ENCODE measurements at regions not wholly inside any gene's neighbourhood (a gene's known extent, or its start where the extent isn't known, plus 50 kb on each side); places are given as distances from the start of the nearest gene placed in this dataset.

DNA sequence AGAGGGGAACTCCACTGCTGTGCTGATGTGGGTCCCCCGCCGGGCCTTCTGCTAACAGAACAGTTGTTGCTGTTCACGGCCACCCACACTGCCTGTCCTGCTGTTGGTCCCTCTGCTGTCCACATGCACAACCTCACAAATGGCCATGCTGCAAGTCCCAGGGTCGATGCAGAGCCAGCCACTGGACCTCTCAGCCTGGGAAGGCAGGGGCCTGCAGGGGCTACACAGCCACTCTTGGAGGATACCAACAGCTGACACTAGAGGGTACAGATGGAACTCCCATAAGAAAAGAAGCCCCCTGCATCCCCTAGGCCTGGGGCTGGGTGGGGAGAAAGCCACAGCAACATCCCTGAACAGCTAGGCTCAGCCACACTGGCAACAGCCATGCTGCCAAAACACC lies 104.4 kb upstream of the IQSEC1 start:
- intact Hi-C loops (cut with DNase I), result no loop called here
- no peak for DNase-seq (ENCODE audit: extremely low spot score)
- WGBS, result 83% methylated on average over 4 of the region's 4 CpGs

GRCh38 chr3:13177236-13177635 lies 104.0 kb upstream of the IQSEC1 start:
- DNase-seq (ENCODE audit: extremely low spot score), result no peak

More for the DNA sequence above, 104.4 kb upstream of the IQSEC1 start:
- Histone ChIP-seq H3K9me3 (peaks cover 0 to 24% (median 19%) of the 10 kb centered on the region in 4 donors), H3K36me3 (no peaks in the 10 kb centered on the region), H3K27me3 (no peaks in the 10 kb centered on the region), H3K4me3 (no peak overlapping the region), H3K4me1 (no peaks in the 10 kb centered on the region), H3K27ac (replicated peaks in 1 of 4) (no peak overlapping the region)
- no peak for TF ChIP-seq EP300 (IDR thresholded peaks at IDR 0.05)
- TF ChIP-seq, protein P1, sequence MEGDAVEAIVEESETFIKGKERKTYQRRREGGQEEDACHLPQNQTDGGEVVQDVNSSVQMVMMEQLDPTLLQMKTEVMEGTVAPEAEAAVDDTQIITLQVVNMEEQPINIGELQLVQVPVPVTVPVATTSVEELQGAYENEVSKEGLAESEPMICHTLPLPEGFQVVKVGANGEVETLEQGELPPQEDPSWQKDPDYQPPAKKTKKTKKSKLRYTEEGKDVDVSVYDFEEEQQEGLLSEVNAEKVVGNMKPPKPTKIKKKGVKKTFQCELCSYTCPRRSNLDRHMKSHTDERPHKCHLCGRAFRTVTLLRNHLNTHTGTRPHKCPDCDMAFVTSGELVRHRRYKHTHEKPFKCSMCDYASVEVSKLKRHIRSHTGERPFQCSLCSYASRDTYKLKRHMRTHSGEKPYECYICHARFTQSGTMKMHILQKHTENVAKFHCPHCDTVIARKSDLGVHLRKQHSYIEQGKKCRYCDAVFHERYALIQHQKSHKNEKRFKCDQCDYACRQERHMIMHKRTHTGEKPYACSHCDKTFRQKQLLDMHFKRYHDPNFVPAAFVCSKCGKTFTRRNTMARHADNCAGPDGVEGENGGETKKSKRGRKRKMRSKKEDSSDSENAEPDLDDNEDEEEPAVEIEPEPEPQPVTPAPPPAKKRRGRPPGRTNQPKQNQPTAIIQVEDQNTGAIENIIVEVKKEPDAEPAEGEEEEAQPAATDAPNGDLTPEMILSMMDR (IDR thresholded peaks at IDR 0.05), result no peak
- TF ChIP-seq POLR2A (IDR thresholded peaks at IDR 0.05; ENCODE audit: low read depth), result no peak
- TF ChIP-seq POLR2AphosphoS5 (IDR thresholded peaks at IDR 0.05), result no peak

DNA sequence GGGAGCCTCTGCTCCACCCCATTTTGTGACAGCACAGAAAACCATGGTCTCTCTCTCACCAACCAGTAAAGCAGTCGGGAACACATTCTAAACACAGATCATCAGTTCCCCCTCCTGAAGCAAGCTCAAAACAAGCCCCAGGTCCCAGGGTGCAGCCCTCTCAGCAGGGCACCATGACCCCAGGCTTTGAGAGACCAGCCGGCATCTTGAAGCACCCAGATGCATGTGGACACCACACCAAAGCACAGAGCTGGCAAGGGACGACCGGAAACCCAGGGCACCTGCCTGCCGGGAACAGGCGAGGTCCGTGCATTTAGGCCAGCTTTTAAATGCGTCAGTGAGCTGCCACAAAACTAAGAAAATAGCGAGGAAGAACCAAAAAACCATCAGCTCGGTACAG lies 103.2 kb upstream of the IQSEC1 start:
- Histone ChIP-seq H3K4me1 (no peaks in the 10 kb centered on the region), H3K27ac (replicated peaks in 1 of 4) (no peak overlapping the region), H3K27me3 (no peaks in the 10 kb centered on the region), H3K36me3 (no peaks in the 10 kb centered on the region), H3K4me3 (no peak overlapping the region), H3K9me3 (peaks cover 0 to 24% (median 19%) of the 10 kb centered on the region in 4 donors)
- intact Hi-C loops (cut with DNase I), result no loop called here
- no peak for TF ChIP-seq POLR2AphosphoS5 (IDR thresholded peaks at IDR 0.05)
- TF ChIP-seq, protein P1 (IDR thresholded peaks at IDR 0.05), result no peak
- no peak for TF ChIP-seq EP300 (IDR thresholded peaks at IDR 0.05)
- TF ChIP-seq POLR2A (IDR thresholded peaks at IDR 0.05; ENCODE audit: low read depth), result no peak
- no peak for DNase-seq (ENCODE audit: extremely low spot score)
- 91% methylated on average over 8 of the region's 10 CpGs for WGBS

More at GRCh38 chr3:13177236-13177635, 104.0 kb upstream of the IQSEC1 start:
- Histone ChIP-seq H3K4me1 (no peaks in the 10 kb centered on the region), H3K9me3 (peaks cover 0 to 24% (median 19%) of the 10 kb centered on the region in 4 donors), H3K36me3 (no peaks in the 10 kb centered on the region), H3K27me3 (no peaks in the 10 kb centered on the region), H3K27ac (replicated peaks in 1 of 4) (no peak overlapping the region), H3K4me3 (no peak overlapping the region)
- no CpG with 5 or more reads among the region's 2 CpGs for WGBS
- intact Hi-C loops (cut with DNase I), result no loop called here
- TF ChIP-seq EP300 (IDR thresholded peaks at IDR 0.05) (no peak), POLR2A (IDR thresholded peaks at IDR 0.05; ENCODE audit: low read depth) (no peak), POLR2AphosphoS5 (IDR thresholded peaks at IDR 0.05) (no peak)
- TF ChIP-seq, protein P1 (IDR thresholded peaks at IDR 0.05), result no peak

- no peaks in the 10 kb centered on the region for H3K4me1 ChIP-seq
- WGBS, result 71% methylated on average over 6 of the region's 6 CpGs
- intact Hi-C loops (cut with DNase I), result no loop called here
- H3K27me3 ChIP-seq, result no peaks in the 10 kb centered on the region
- TF ChIP-seq EP300 (IDR thresholded peaks at IDR 0.05) (no peak), POLR2AphosphoS5 (IDR thresholded peaks at IDR 0.05) (no peak), POLR2A (IDR thresholded peaks at IDR 0.05; ENCODE audit: low read depth) (no peak)
- TF ChIP-seq, protein P1 (IDR thresholded peaks at IDR 0.05), result no peak
- peaks cover 0 to 22% (median 17%) of the 10 kb centered on the region in 4 donors for H3K9me3 ChIP-seq
- no peak overlapping the region for H3K27ac ChIP-seq (replicated peaks in 1 of 4)
- no peak for DNase-seq (ENCODE audit: extremely low spot score)
- no peak overlapping the region for H3K4me3 ChIP-seq
- H3K36me3 ChIP-seq, result no peaks in the 10 kb centered on the region
Observed at GRCh38 chr3:13174803-13175135, 101.5 kb upstream of the IQSEC1 start.
